ENCODE measurements at regions not wholly inside any gene's neighbourhood (a gene's known extent, or its start where the extent isn't known, plus 50 kb on each side); places are given as distances from the start of the nearest gene placed in this dataset.
"Not testable (repeated sequence)": the region's sequence is repeated elsewhere in the genome, so short reads cannot be mapped to it uniquely, and the experiment has no call there.

- 92% methylated on average over 2 of the region's 2 CpGs for WGBS, 2 donors
- Histone ChIP-seq H3K27me3 (no peaks in the 10 kb centered on the region), H3K27ac (no peak overlapping the region), H3K36me3 (no peaks in the 10 kb centered on the region), H3K9me3 (no peaks in the 10 kb centered on the region), H3K4me3 (no peak overlapping the region), H3K4me1 (no peaks in the 10 kb centered on the region)
- intact Hi-C loops (cut with DNase I) = no loop called here
- no peak for TF ChIP-seq POLR2AphosphoS5 (IDR thresholded peaks at IDR 0.05)
- no peak for TF ChIP-seq EP300 (IDR thresholded peaks at IDR 0.05)
- no peak for DNase-seq
These were observed 502.6 kb upstream of the JAG1 start for GRCh38 chr20:11176431-11176830.

- H3K9me3 ChIP-seq = no peaks in the 10 kb centered on the region
- no peak for TF ChIP-seq CTCF (IDR thresholded peaks at IDR 0.05)
- no peak for TF ChIP-seq POLR2A (IDR thresholded peaks at IDR 0.05)
- no peak for TF ChIP-seq POLR2AphosphoS5 (IDR thresholded peaks at IDR 0.05)
- TF ChIP-seq EP300 (IDR thresholded peaks at IDR 0.05) = no peak
- intact Hi-C loops (cut with DNase I) = no loop called here
These were observed 505.3 kb upstream of the JAG1 start for GRCh38 chr20:11178946-11179654.

GRCh38 chr20:11180186-11180585, 506.4 kb upstream of the JAG1 start:
- Histone ChIP-seq H3K9me3 (no peaks in the 10 kb centered on the region), H3K36me3 (no peaks in the 10 kb centered on the region), H3K27ac (no peak overlapping the region), H3K4me3 (no peak overlapping the region), H3K4me1 (no peaks in the 10 kb centered on the region), H3K27me3 (no peaks in the 10 kb centered on the region)
- no peak for TF ChIP-seq EP300 (IDR thresholded peaks at IDR 0.05)
- TF ChIP-seq POLR2AphosphoS5 (IDR thresholded peaks at IDR 0.05) = no peak
- TF ChIP-seq POLR2A (IDR thresholded peaks at IDR 0.05) = no peak
- no peak for TF ChIP-seq CTCF (IDR thresholded peaks at IDR 0.05)
- no peak for DNase-seq
- intact Hi-C loops (cut with DNase I) = no loop called here

More at GRCh38 chr20:11178946-11179654, 505.3 kb upstream of the JAG1 start:
- Histone ChIP-seq H3K27me3 (no peaks in the 10 kb centered on the region), H3K4me1 (no peaks in the 10 kb centered on the region), H3K27ac (no peak overlapping the region), H3K4me3 (no peak overlapping the region), H3K36me3 (no peaks in the 10 kb centered on the region)
- DNase-seq = no peak
- WGBS, 2 donors = 91 to 92% methylated on average over 3 of the region's 3 CpGs

- H3K36me3 ChIP-seq; H3K27ac ChIP-seq; H3K4me3 ChIP-seq; DNase-seq; H3K4me1 ChIP-seq; intact Hi-C loops (cut with DNase I); H3K9me3 ChIP-seq; H3K27me3 ChIP-seq: not testable (repeated sequence)
- WGBS, 2 donors = 80 to 91% methylated on average over 3 of the region's 3 CpGs
These were observed 507.3 kb upstream of the JAG1 start for GRCh38 chr20:11181129-11181528.

GRCh38 chr20:11181966-11182365, 508.2 kb upstream of the JAG1 start:
- no peak overlapping the region for H3K27ac ChIP-seq
- no peaks in the 10 kb centered on the region for H3K9me3 ChIP-seq
- no peaks in the 10 kb centered on the region for H3K27me3 ChIP-seq
- DNase-seq = no peak
- intact Hi-C loops (cut with DNase I) = no loop called here
- 92 to 97% methylated on average over 3 of the region's 3 CpGs for WGBS, 2 donors
- TF ChIP-seq POLR2A (IDR thresholded peaks at IDR 0.05) (no peak), CTCF (IDR thresholded peaks at IDR 0.05) (no peak), POLR2AphosphoS5 (IDR thresholded peaks at IDR 0.05) (no peak), EP300 (IDR thresholded peaks at IDR 0.05) (no peak)
- no peak overlapping the region for H3K4me3 ChIP-seq
- H3K4me1 ChIP-seq = no peaks in the 10 kb centered on the region
- no peaks in the 10 kb centered on the region for H3K36me3 ChIP-seq

GRCh38 chr20:11182720-11183119, 508.9 kb upstream of the JAG1 start:
- intact Hi-C loops (cut with DNase I) = no loop called here
- Histone ChIP-seq H3K36me3 (no peaks in the 10 kb centered on the region), H3K4me3 (no peak overlapping the region), H3K27me3 (no peaks in the 10 kb centered on the region), H3K27ac (no peak overlapping the region), H3K9me3 (no peaks in the 10 kb centered on the region), H3K4me1 (no peaks in the 10 kb centered on the region)
- 80 to 92% methylated on average over 1 of the region's 1 CpG for WGBS, 2 donors
- DNase-seq = no peak
- no peak for TF ChIP-seq POLR2A (IDR thresholded peaks at IDR 0.05)
- TF ChIP-seq CTCF (IDR thresholded peaks at IDR 0.05) = no peak
- TF ChIP-seq POLR2AphosphoS5 (IDR thresholded peaks at IDR 0.05) = no peak
- no peak for TF ChIP-seq EP300 (IDR thresholded peaks at IDR 0.05)

All from sigmoid colon (tissue), 6 donors.